ENCODE measurements at regions not wholly inside any gene's neighbourhood (a gene's known extent, or its start where the extent isn't known, plus 50 kb on each side); places are given as distances from the start of the nearest gene placed in this dataset.
"Not testable (repeated sequence)": the region's sequence is repeated elsewhere in the genome, so short reads cannot be mapped to it uniquely, and the experiment has no call there.

GRCh38 chr3:144023543-144023942 lies 51.9 kb downstream of the DIPK2A start:
- not testable (repeated sequence) for H3K4me3 Mint-ChIP-seq; ATAC-seq; H3K4me1 Mint-ChIP-seq (ENCODE audit: low read depth); H3K36me3 Mint-ChIP-seq (ENCODE audit: insufficient read depth); DNase-seq; H3K9me3 Mint-ChIP-seq; H3K27me3 Mint-ChIP-seq (ENCODE audit: low read depth)

GRCh38 chr3:144028798-144029411 lies 57.3 kb downstream of the DIPK2A start:
- Mint-ChIP-seq H3K4me3 (no peak overlapping the region), H3K4me1 (ENCODE audit: low read depth) (peaks cover 5% of the 10 kb centered on the region), H3K9me3 (no peaks in the 10 kb centered on the region), H3K27me3 (ENCODE audit: low read depth) (no peaks in the 10 kb centered on the region), H3K36me3 (ENCODE audit: insufficient read depth) (no peaks in the 10 kb centered on the region)
- ATAC-seq (no peak), DNase-seq (no peak)

DNA sequence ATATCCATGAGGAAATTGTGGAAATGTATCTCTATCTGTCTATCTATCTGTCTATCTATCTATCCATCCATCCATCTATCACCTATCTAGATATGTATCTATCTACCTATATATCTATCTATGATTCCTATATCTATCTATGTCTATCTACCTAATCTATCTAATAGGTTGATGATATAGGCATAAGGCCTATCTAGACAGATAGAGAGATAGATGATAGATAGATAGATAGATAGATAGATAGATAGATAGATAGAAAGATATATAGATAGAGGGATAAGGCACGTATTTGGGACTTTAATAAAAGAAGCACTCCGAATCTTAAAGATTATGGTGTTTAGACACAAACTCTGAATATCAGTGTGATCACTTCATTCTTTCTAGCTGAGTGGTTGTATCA lies 58.1 kb downstream of the DIPK2A start:
- Mint-ChIP-seq H3K36me3 (ENCODE audit: insufficient read depth) (no peaks in the 10 kb centered on the region), H3K27me3 (ENCODE audit: low read depth) (no peaks in the 10 kb centered on the region), H3K4me3 (no peak overlapping the region), H3K9me3 (no peaks in the 10 kb centered on the region), H3K4me1 (ENCODE audit: low read depth) (peaks cover 5% of the 10 kb centered on the region)
- ATAC-seq = no peak
- no peak for DNase-seq

DNA sequence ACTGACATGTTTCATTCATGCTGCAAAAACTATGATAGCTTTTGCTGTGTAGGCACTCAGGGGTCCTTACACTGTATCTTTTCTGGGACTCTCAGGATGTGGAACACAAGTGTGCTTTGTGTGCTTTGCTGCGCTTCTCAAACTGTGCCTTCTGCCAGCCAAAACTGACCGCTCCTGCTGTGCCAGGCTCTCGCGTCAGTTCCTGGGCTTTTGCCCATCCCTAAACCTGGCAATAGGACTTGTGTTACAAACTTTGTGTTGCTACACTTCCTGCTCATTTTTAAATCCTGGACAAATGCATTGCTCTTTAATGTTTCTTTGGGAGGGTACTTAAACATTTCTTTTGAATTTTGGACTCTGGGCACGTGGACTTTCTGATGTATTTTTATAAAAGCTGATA lies 60.3 kb downstream of the DIPK2A start:
- no peaks in the 10 kb centered on the region for H3K27me3 Mint-ChIP-seq (ENCODE audit: low read depth)
- DNase-seq (no peak), ATAC-seq (no peak)
- no peak overlapping the region for H3K4me3 Mint-ChIP-seq
- H3K9me3 Mint-ChIP-seq = no peaks in the 10 kb centered on the region
- H3K4me1 Mint-ChIP-seq (ENCODE audit: low read depth) = peaks cover 5% of the 10 kb centered on the region
- H3K36me3 Mint-ChIP-seq (ENCODE audit: insufficient read depth) = no peaks in the 10 kb centered on the region

- DNase-seq = no peak
- H3K9me3 Mint-ChIP-seq = no peaks in the 10 kb centered on the region
- no peaks in the 10 kb centered on the region for H3K36me3 Mint-ChIP-seq (ENCODE audit: insufficient read depth)
- peaks cover 5% of the 10 kb centered on the region for H3K4me1 Mint-ChIP-seq (ENCODE audit: low read depth)
- H3K4me3 Mint-ChIP-seq = peak overlapping the region; percentile 52
- H3K27me3 Mint-ChIP-seq (ENCODE audit: low read depth) = peaks cover 2% of the 10 kb centered on the region
- peak in 1 of 2 donors; percentile 35 for ATAC-seq
Measured at GRCh38 chr3:144032531-144033239, 61.1 kb downstream of the DIPK2A start.

DNA sequence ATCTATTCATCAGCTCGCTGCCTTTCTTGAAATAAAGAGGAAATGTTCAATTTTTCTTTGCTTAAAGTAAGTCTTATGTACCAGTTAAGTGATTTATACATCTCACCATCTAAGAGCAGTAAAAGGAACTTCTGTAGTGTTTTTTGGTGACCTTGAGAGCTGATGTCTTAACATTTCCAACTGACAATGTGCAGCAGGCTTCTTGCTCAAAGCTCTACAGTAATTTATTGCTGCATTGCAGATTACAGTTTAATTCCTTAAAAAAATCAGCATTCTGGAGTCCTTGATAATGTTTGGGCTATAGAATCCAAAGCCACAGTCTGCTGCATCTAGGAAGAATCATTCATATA lies 61.6 kb downstream of the DIPK2A start:
- peaks cover 5% of the 10 kb centered on the region for H3K4me1 Mint-ChIP-seq (ENCODE audit: low read depth)
- ATAC-seq (no peak), DNase-seq (no peak)
- H3K36me3 Mint-ChIP-seq (ENCODE audit: insufficient read depth) = no peaks in the 10 kb centered on the region
- no peaks in the 10 kb centered on the region for H3K9me3 Mint-ChIP-seq
- peaks cover 2% of the 10 kb centered on the region for H3K27me3 Mint-ChIP-seq (ENCODE audit: low read depth)
- no peak overlapping the region for H3K4me3 Mint-ChIP-seq

DNA sequence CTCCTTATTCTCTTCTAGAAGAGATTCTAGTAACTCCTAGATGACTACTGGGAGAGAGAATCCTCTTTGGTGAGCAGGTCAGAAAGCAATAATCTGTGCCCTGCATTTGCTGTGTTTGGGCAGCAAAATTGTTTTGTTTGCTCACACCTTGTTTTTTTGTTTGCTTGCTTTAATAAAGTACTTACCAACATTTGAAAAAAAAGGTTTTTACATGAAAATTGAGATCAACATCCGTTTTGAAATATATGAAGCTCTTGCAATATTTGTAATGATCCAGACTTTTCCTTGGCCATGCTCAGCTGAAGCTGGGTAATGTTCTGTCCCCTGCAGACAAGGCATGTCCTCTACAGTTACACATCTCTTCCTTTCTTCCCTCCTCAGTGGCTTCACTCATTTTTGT lies 62.2 kb downstream of the DIPK2A start:
- DNase-seq (no peak), ATAC-seq (no peak)
- Mint-ChIP-seq H3K27me3 (ENCODE audit: low read depth) (peaks cover 2% of the 10 kb centered on the region), H3K4me3 (no peak overlapping the region), H3K4me1 (ENCODE audit: low read depth) (peaks cover 5% of the 10 kb centered on the region), H3K36me3 (ENCODE audit: insufficient read depth) (no peaks in the 10 kb centered on the region), H3K9me3 (no peaks in the 10 kb centered on the region)

- Mint-ChIP-seq H3K9me3 (no peaks in the 10 kb centered on the region), H3K27me3 (ENCODE audit: low read depth) (peaks cover 2% of the 10 kb centered on the region), H3K4me3 (no peak overlapping the region), H3K36me3 (ENCODE audit: insufficient read depth) (no peaks in the 10 kb centered on the region), H3K4me1 (ENCODE audit: low read depth) (peaks cover 5% of the 10 kb centered on the region)
- ATAC-seq (no peak), DNase-seq (no peak)
Measured at GRCh38 chr3:144034715-144035290, 63.2 kb downstream of the DIPK2A start.

- DNase-seq (no peak), ATAC-seq (no peak)
- Mint-ChIP-seq H3K27me3 (ENCODE audit: low read depth) (peaks cover 7% of the 10 kb centered on the region), H3K4me3 (no peak overlapping the region), H3K4me1 (ENCODE audit: low read depth) (peaks cover 5% of the 10 kb centered on the region), H3K36me3 (ENCODE audit: insufficient read depth) (no peaks in the 10 kb centered on the region), H3K9me3 (no peaks in the 10 kb centered on the region)
Measured at GRCh38 chr3:144036498-144036897, 64.9 kb downstream of the DIPK2A start.

GRCh38 chr3:144039661-144040060 lies 68.0 kb downstream of the DIPK2A start:
- no peak overlapping the region for H3K4me3 Mint-ChIP-seq
- peaks cover 10% of the 10 kb centered on the region for H3K27me3 Mint-ChIP-seq (ENCODE audit: low read depth)
- ATAC-seq (no peak), DNase-seq (no peak)
- no peaks in the 10 kb centered on the region for H3K36me3 Mint-ChIP-seq (ENCODE audit: insufficient read depth)
- H3K9me3 Mint-ChIP-seq = no peaks in the 10 kb centered on the region
- H3K4me1 Mint-ChIP-seq (ENCODE audit: low read depth) = no peaks in the 10 kb centered on the region

DNA sequence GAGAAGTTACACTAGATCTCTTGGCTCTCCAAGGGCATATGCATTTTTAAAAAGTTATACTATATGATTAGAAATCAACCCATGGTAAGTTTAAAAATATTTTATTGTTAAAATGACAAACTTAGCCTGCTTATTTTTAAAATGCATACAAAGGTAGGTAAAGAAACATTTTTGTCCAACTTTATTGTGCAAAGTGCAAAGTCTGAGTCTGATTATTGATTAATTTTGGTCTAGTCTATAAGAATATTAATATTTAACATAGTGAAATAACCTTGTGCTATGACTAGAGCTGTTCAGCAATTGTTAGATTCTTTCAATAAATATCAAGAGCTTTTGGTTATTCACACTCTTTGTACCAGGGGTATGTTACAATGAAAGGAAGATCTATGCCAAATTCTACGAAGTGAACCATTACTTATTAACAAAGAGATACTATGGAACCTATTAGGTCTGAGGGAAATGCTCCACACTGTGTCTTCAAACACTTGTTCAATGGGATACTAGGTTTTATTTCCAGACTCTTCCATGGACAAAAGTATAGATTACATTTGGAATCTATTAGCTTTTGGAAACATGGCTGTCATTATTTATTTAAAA lies 70.4 kb downstream of the DIPK2A start:
- ATAC-seq = no peak
- H3K27me3 Mint-ChIP-seq (ENCODE audit: low read depth) = peaks cover 10% of the 10 kb centered on the region
- H3K4me3 Mint-ChIP-seq = no peak overlapping the region
- H3K4me1 Mint-ChIP-seq (ENCODE audit: low read depth) = no peaks in the 10 kb centered on the region
- H3K36me3 Mint-ChIP-seq (ENCODE audit: insufficient read depth) = no peaks in the 10 kb centered on the region
- H3K9me3 Mint-ChIP-seq = no peaks in the 10 kb centered on the region
- DNase-seq = no peak

DNA sequence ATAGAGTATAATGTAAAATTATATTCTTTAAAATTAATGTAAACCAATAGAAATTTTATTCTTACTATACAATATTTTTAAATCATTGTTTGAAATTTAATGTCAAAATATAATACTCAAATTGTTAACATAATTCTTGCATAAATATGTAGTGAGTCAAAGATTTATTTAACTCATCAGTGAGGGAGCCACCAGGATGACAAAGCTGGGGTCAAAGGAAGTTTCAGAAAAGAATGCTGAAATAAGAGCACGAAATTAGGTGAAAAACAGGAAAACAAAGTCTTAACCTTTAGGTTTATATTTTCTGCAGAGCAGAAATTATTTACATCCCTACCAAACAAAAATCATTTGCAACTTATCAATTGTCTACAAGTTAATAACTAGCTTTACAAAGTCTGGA lies 74.1 kb downstream of the DIPK2A start:
- Mint-ChIP-seq H3K27me3 (ENCODE audit: low read depth) (peaks cover 6% of the 10 kb centered on the region), H3K36me3 (ENCODE audit: insufficient read depth) (no peaks in the 10 kb centered on the region), H3K9me3 (no peaks in the 10 kb centered on the region), H3K4me1 (ENCODE audit: low read depth) (no peaks in the 10 kb centered on the region), H3K4me3 (no peak overlapping the region)
- no peak for DNase-seq
- ATAC-seq = no peak

DNA sequence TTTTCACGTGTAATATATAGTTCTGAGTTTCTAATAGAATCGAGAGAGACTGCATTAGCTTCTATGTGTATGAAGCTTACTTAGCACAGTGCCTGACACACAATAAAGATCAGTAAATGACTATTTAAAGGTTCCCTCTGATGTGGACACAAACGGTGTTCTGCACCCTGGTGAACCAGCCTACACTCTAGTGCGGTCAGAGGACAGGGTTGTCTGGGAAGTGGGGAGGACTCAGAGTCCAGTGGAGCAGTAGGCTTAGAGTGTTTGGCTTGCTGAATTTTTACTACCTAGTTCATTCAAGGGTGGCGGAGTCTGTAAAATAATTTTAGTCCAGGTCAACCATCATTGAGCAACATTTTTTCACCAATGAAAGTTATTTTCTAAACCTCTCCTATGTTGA lies 77.8 kb downstream of the DIPK2A start:
- Mint-ChIP-seq H3K27me3 (ENCODE audit: low read depth) (no peaks in the 10 kb centered on the region), H3K4me3 (no peak overlapping the region), H3K36me3 (ENCODE audit: insufficient read depth) (no peaks in the 10 kb centered on the region), H3K4me1 (ENCODE audit: low read depth) (no peaks in the 10 kb centered on the region), H3K9me3 (no peaks in the 10 kb centered on the region)
- DNase-seq (no peak), ATAC-seq (no peak)

DNA sequence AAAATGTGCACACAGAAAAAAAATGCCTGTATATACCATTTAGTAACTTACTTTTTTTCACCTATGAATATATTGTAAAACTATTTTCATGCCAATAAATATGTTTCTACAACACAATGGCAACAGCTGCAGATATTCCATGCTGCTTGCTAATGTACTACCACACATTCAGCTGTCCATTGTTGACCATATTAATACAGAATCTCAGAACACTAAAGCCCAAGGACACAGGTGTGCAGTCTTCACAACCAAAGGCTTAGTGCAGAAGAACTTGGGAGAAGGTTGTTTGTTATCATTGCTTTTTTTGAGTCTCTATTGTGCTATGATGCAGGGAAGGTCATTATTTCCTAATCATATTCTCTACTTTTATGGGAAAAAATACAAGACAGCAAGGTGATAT lies 79.6 kb downstream of the DIPK2A start:
- Mint-ChIP-seq H3K36me3 (ENCODE audit: insufficient read depth) (no peaks in the 10 kb centered on the region), H3K4me1 (ENCODE audit: low read depth) (no peaks in the 10 kb centered on the region), H3K27me3 (ENCODE audit: low read depth) (no peaks in the 10 kb centered on the region), H3K4me3 (no peak overlapping the region), H3K9me3 (no peaks in the 10 kb centered on the region)
- ATAC-seq (no peak), DNase-seq (no peak)

GRCh38 chr3:144052275-144052674 lies 80.7 kb downstream of the DIPK2A start:
- no peak for DNase-seq
- Mint-ChIP-seq H3K4me3 (no peak overlapping the region), H3K4me1 (ENCODE audit: low read depth) (no peaks in the 10 kb centered on the region), H3K27me3 (ENCODE audit: low read depth) (no peaks in the 10 kb centered on the region), H3K9me3 (no peaks in the 10 kb centered on the region), H3K36me3 (ENCODE audit: insufficient read depth) (no peaks in the 10 kb centered on the region)
- no peak for ATAC-seq

All from activated T-cell treated with anti-CD3 and anti-CD28 coated beads, Interleukin-2, amount 50 U/mL, for 4 hours (primary cell).